HG03066 (cell line): ENCODE measurements at regions not wholly inside any gene's neighbourhood (a gene's known extent, or its start where the extent isn't known, plus 50 kb on each side); places are given as distances from the start of the nearest gene placed in this dataset.

Source experiments
- ATAC-seq: cut with Tn5 transposase; IDR thresholded peaks from one replicate; pipeline ENCODE4 v1.9.1; 2021; ENCODE audit warnings: low read depth; ENCODE audit not compliant: unreplicated experiment

- ATAC-seq: no peak
Measured at GRCh38 chr18:11283479-11284161, 134.3 kb upstream of the PIEZO2 start.

GRCh38 chr18:11279461-11279860 is 130.1 kb upstream of the PIEZO2 start:
- no peak for ATAC-seq

- no peak for ATAC-seq
Measured at GRCh38 chr18:11276678-11277077, 127.3 kb upstream of the PIEZO2 start.

GRCh38 chr18:11274144-11274794 is 124.9 kb upstream of the PIEZO2 start:
- ATAC-seq: no peak

GRCh38 chr18:11272516-11272915 is 123.1 kb upstream of the PIEZO2 start:
- ATAC-seq: no peak

GRCh38 chr18:11271954-11272353 is 122.6 kb upstream of the PIEZO2 start:
- no peak for ATAC-seq

GRCh38 chr18:11269257-11269656 is 119.9 kb upstream of the PIEZO2 start:
- no peak for ATAC-seq

GRCh38 chr18:11268741-11269233 is 119.4 kb upstream of the PIEZO2 start:
- ATAC-seq: no peak

GRCh38 chr18:11268153-11268552 is 118.8 kb upstream of the PIEZO2 start:
- no peak for ATAC-seq

- ATAC-seq: no peak
Measured at GRCh38 chr18:11266781-11267480, 117.6 kb upstream of the PIEZO2 start.

GRCh38 chr18:11261486-11261885 is 112.1 kb upstream of the PIEZO2 start:
- no peak for ATAC-seq

- ATAC-seq: no peak
Measured at GRCh38 chr18:11260961-11261461, 111.6 kb upstream of the PIEZO2 start.

GRCh38 chr18:11259469-11260150 is 110.2 kb upstream of the PIEZO2 start:
- ATAC-seq: no peak

- ATAC-seq: no peak
Measured at GRCh38 chr18:11258039-11258610, 108.8 kb upstream of the PIEZO2 start.

- ATAC-seq: no peak
Measured at GRCh38 chr18:11256251-11256650, 106.9 kb upstream of the PIEZO2 start.

- ATAC-seq: no peak
Measured at GRCh38 chr18:11251891-11252270, 102.5 kb upstream of the PIEZO2 start.

- no peak for ATAC-seq
Measured at GRCh38 chr18:11251229-11251890, 102.0 kb upstream of the PIEZO2 start.

- no peak for ATAC-seq
Measured at GRCh38 chr18:11249391-11249790, 100.0 kb upstream of the PIEZO2 start.

- no peak for ATAC-seq
Measured at GRCh38 chr18:11247381-11247970, 98.1 kb upstream of the PIEZO2 start.
